Neural crest cell (in vitro differentiated cells): ENCODE measurements at regions not wholly inside any gene's neighbourhood (a gene's known extent, or its start where the extent isn't known, plus 50 kb on each side); places are given as distances from the start of the nearest gene placed in this dataset.

Experiments used
- DNase-seq: peaks from one replicate; pipeline ENCODE4 v3.0.0; 2021; ENCODE audit warnings: low read depth, mixed read lengths, low spot score
- H3K27ac Mint-ChIP-seq: one replicate; pipeline ENCODE4 v1.8.0; 2021; ENCODE audit warnings: mild to moderate bottlenecking, mixed read lengths; ENCODE audit not compliant: unreplicated experiment
- H3K27me3 Mint-ChIP-seq: 2 replicates; pipeline ENCODE4 v1.8.0; 2021; ENCODE audit warnings: low read depth, mild to moderate bottlenecking, mixed read lengths
- H3K36me3 Mint-ChIP-seq: 2 replicates; pipeline ENCODE4 v1.8.0; 2021; ENCODE audit warnings: low read depth, mild to moderate bottlenecking, mixed read lengths
- H3K4me1 Mint-ChIP-seq: 2 replicates; pipeline ENCODE4 v1.8.0; 2021; ENCODE audit warnings: mixed read lengths
- H3K4me3 Mint-ChIP-seq: one replicate; pipeline ENCODE4 v1.8.0; 2021; ENCODE audit warnings: mild to moderate bottlenecking, mixed read lengths
- H3K9me3 Mint-ChIP-seq: 2 replicates; pipeline ENCODE4 v1.8.0; 2021; ENCODE audit warnings: mixed read lengths
- TF ChIP-seq, protein P1 (sequence below): fragments of 200-600 bp; sonication (generic); conservative IDR thresholded peaks from 2 replicates; pipeline ENCODE4 v1.5.0; 2021; ENCODE audit warnings: antibody characterized with exemption, mild to moderate bottlenecking

DNA sequence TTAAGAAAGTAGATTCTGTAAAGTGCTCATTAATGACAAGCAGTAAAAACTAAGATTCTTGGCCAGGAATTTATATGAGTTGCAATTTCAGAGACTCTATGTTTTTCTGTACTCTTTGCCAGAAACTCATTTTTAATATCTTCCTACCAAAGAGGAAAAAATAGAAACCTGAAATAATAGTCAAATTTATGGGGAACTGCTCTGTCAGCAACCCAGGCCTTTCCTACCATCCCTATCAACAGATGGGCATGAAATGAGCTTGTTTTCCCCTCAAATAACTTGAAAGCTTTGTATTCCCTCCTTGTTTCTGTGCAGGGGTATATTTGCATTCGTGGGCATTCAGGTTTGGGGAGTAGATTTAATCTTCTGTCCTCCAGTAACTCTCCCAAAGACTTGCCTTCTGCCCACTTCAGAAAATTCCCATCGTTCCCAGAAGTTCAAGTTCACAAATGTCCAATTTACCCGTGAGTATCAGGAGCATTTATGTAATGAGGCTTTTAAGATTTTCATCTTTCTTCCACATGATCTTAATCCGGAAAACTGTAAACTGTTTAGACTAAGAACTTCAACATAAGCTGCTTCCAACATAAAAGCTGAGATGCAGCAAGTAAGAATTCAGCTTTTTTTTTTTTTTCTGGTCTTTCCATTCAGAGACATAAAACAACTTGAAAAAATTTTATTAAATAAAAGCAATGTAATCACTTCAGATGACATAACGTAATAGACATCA is 363.1 kb downstream of the EFNB2 start:
- Mint-ChIP-seq H3K4me3 (no peak overlapping the region), H3K4me1 (peaks cover 24% of the 10 kb centered on the region), H3K27me3 (no peaks in the 10 kb centered on the region), H3K36me3 (no peaks in the 10 kb centered on the region), H3K9me3 (peaks cover 4% of the 10 kb centered on the region), H3K27ac (no peak overlapping the region)
- TF ChIP-seq, protein P1, sequence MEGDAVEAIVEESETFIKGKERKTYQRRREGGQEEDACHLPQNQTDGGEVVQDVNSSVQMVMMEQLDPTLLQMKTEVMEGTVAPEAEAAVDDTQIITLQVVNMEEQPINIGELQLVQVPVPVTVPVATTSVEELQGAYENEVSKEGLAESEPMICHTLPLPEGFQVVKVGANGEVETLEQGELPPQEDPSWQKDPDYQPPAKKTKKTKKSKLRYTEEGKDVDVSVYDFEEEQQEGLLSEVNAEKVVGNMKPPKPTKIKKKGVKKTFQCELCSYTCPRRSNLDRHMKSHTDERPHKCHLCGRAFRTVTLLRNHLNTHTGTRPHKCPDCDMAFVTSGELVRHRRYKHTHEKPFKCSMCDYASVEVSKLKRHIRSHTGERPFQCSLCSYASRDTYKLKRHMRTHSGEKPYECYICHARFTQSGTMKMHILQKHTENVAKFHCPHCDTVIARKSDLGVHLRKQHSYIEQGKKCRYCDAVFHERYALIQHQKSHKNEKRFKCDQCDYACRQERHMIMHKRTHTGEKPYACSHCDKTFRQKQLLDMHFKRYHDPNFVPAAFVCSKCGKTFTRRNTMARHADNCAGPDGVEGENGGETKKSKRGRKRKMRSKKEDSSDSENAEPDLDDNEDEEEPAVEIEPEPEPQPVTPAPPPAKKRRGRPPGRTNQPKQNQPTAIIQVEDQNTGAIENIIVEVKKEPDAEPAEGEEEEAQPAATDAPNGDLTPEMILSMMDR: no peak
- DNase-seq: no peak

- no peaks in the 10 kb centered on the region for H3K27me3 Mint-ChIP-seq
- TF ChIP-seq, protein P1: no peak
- no peak overlapping the region for H3K4me3 Mint-ChIP-seq
- peaks cover 5% of the 10 kb centered on the region for H3K36me3 Mint-ChIP-seq
- peaks cover 7% of the 10 kb centered on the region for H3K9me3 Mint-ChIP-seq
- DNase-seq: no peak
- H3K4me1 Mint-ChIP-seq: no peaks in the 10 kb centered on the region
- H3K27ac Mint-ChIP-seq: no peak overlapping the region
Observed at GRCh38 chr13:106163426-106163825, 372.0 kb downstream of the EFNB2 start.

- no peaks in the 10 kb centered on the region for H3K27me3 Mint-ChIP-seq
- H3K9me3 Mint-ChIP-seq: peaks cover 3% of the 10 kb centered on the region
- H3K4me3 Mint-ChIP-seq: no peak overlapping the region
- TF ChIP-seq, protein P1: no peak
- H3K36me3 Mint-ChIP-seq: peaks cover 5% of the 10 kb centered on the region
- H3K4me1 Mint-ChIP-seq: no peaks in the 10 kb centered on the region
- DNase-seq: no peak
- H3K27ac Mint-ChIP-seq: no peak overlapping the region
Observed at GRCh38 chr13:106161146-106161545, 374.3 kb downstream of the EFNB2 start.

DNA sequence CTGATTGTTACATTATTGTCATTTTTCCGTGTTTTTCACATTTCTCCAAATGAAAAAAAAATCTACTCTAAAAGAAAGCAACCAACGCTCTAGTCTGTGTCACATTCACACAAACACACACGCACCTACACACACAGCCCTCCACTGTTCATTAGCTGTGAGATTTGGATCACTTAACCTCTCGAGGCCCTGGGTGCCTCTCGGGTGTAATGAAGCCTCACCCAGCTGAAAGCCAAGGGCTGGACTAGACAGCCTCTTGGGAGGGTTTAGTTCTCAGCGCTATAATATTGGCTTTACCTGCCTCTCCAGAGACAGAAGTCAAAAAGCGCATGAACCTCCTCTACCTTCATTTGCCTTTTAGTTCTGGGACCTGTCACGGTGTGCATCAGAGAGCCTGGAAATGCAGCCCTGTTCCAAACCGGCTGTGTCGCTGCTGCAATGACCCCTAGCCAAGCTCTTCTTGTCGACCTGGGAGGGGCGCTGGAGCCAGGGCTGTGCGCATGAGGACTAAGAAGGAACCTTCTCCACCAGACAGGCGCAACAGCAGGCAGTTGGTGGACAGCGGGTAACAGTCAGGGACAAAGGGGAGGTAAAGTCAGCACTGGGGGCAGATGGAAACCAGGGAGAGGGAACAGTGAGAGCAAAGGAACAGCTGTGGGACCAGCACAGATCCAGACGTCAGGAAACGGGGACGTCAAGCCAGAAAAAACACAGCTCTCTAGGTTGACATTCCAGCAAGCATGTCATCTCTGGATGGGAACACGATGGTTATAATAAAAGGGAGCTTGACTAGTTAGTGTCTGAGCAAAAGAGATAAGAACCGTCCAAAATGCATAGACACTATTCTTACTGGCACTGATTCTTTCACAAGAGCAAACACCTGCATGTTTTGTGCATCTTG is 375.9 kb downstream of the EFNB2 start:
- Mint-ChIP-seq H3K36me3 (peaks cover 3% of the 10 kb centered on the region), H3K27me3 (no peaks in the 10 kb centered on the region), H3K27ac (no peak overlapping the region), H3K9me3 (peaks cover 3% of the 10 kb centered on the region), H3K4me1 (no peaks in the 10 kb centered on the region), H3K4me3 (no peak overlapping the region)
- TF ChIP-seq, protein P1: no peak
- DNase-seq: no peak

GRCh38 chr13:106156468-106156867 is 379.0 kb downstream of the EFNB2 start:
- no peaks in the 10 kb centered on the region for H3K36me3 Mint-ChIP-seq
- no peaks in the 10 kb centered on the region for H3K9me3 Mint-ChIP-seq
- H3K27me3 Mint-ChIP-seq: no peaks in the 10 kb centered on the region
- no peak overlapping the region for H3K4me3 Mint-ChIP-seq
- peaks cover 11% of the 10 kb centered on the region for H3K4me1 Mint-ChIP-seq
- no peak for DNase-seq
- TF ChIP-seq, protein P1: no peak
- H3K27ac Mint-ChIP-seq: no peak overlapping the region
